IPS-18c (cell line): ENCODE measurements at regions not wholly inside any gene's neighbourhood (a gene's known extent, or its start where the extent isn't known, plus 50 kb on each side); places are given as distances from the start of the nearest gene placed in this dataset.
"Not testable (repeated sequence)": the region's sequence is repeated elsewhere in the genome, so short reads cannot be mapped to it uniquely, and the experiment has no call there.

Experiments used
- H3K4me3 ChIP-seq: 2 replicates; pipeline ENCODE4 v1.7.0; 2013; ENCODE audit warnings: low read depth, mild to moderate bottlenecking, low read length, moderate library complexity; ENCODE audit not compliant: insufficient read depth
- H3K9me3 ChIP-seq: one replicate; pipeline ENCODE4 v1.6.1; 2013; ENCODE audit warnings: mild to moderate bottlenecking, low read length, moderate library complexity; ENCODE audit not compliant: control insufficient read depth, insufficient read depth

GRCh38 chr13:34360702-34361101 is 542.8 kb downstream of the RFC3 start:
- Histone ChIP-seq H3K4me3 (no peak overlapping the region), H3K9me3 (no peaks in the 10 kb centered on the region)

- no peak overlapping the region for H3K4me3 ChIP-seq
- peaks cover under 1% of the 10 kb centered on the region for H3K9me3 ChIP-seq
Observed at GRCh38 chr13:34361560-34361959, 543.6 kb downstream of the RFC3 start.

GRCh38 chr13:34363266-34363665 is 545.3 kb downstream of the RFC3 start:
- Histone ChIP-seq H3K4me3 (no peak overlapping the region), H3K9me3 (peaks cover 2% of the 10 kb centered on the region)

- Histone ChIP-seq H3K9me3 (peaks cover 2% of the 10 kb centered on the region), H3K4me3 (no peak overlapping the region)
Observed at GRCh38 chr13:34364633-34365032, 546.7 kb downstream of the RFC3 start.

- Histone ChIP-seq H3K9me3 (peaks cover 2% of the 10 kb centered on the region), H3K4me3 (no peak overlapping the region)
Observed at GRCh38 chr13:34369931-34370330, 552.0 kb downstream of the RFC3 start.

GRCh38 chr13:34371108-34371507 is 553.2 kb downstream of the RFC3 start:
- Histone ChIP-seq H3K9me3 (peaks cover 2% of the 10 kb centered on the region), H3K4me3 (no peak overlapping the region)

GRCh38 chr13:34371645-34372395 is 553.9 kb downstream of the RFC3 start:
- no peaks in the 10 kb centered on the region for H3K9me3 ChIP-seq
- no peak overlapping the region for H3K4me3 ChIP-seq

GRCh38 chr13:34372581-34372980 is 554.6 kb downstream of the RFC3 start:
- no peak overlapping the region for H3K4me3 ChIP-seq
- no peaks in the 10 kb centered on the region for H3K9me3 ChIP-seq

GRCh38 chr13:34376483-34376882 is 558.5 kb downstream of the RFC3 start:
- Histone ChIP-seq H3K4me3 (no peak overlapping the region), H3K9me3 (no peaks in the 10 kb centered on the region)

GRCh38 chr13:34381228-34381627 is 560.8 kb upstream of the NBEA start:
- H3K4me3 ChIP-seq, result no peak overlapping the region

GRCh38 chr13:34383728-34384127 is 558.3 kb upstream of the NBEA start:
- Histone ChIP-seq H3K9me3 (no peaks in the 10 kb centered on the region), H3K4me3 (no peak overlapping the region)

More at GRCh38 chr13:34381228-34381627, 560.8 kb upstream of the NBEA start:
- no peaks in the 10 kb centered on the region for H3K9me3 ChIP-seq

- H3K4me3 ChIP-seq, H3K9me3 ChIP-seq: not testable (repeated sequence)
Observed at GRCh38 chr13:34386229-34386628, 555.8 kb upstream of the NBEA start.

GRCh38 chr13:34391076-34391475 is 551.0 kb upstream of the NBEA start:
- H3K9me3 ChIP-seq, result no peaks in the 10 kb centered on the region
- no peak overlapping the region for H3K4me3 ChIP-seq

GRCh38 chr13:34401696-34402095 is 540.4 kb upstream of the NBEA start:
- H3K4me3 ChIP-seq, result no peak overlapping the region
- H3K9me3 ChIP-seq, result no peaks in the 10 kb centered on the region

GRCh38 chr13:34405410-34406181 is 536.5 kb upstream of the NBEA start:
- H3K4me3 ChIP-seq, result no peak overlapping the region
- H3K9me3 ChIP-seq, result no peaks in the 10 kb centered on the region

GRCh38 chr13:34408640-34409039 is 533.4 kb upstream of the NBEA start:
- no peak overlapping the region for H3K4me3 ChIP-seq

GRCh38 chr13:34409496-34410182 is 532.4 kb upstream of the NBEA start:
- no peaks in the 10 kb centered on the region for H3K9me3 ChIP-seq

More at GRCh38 chr13:34408640-34409039, 533.4 kb upstream of the NBEA start:
- no peaks in the 10 kb centered on the region for H3K9me3 ChIP-seq

GRCh38 chr13:34410678-34411077 is 531.4 kb upstream of the NBEA start:
- Histone ChIP-seq H3K4me3 (no peak overlapping the region), H3K9me3 (no peaks in the 10 kb centered on the region)

More at GRCh38 chr13:34409496-34410182, 532.4 kb upstream of the NBEA start:
- no peak overlapping the region for H3K4me3 ChIP-seq
